H1 (cell line): ENCODE measurements at regions not wholly inside any gene's neighbourhood (a gene's known extent, or its start where the extent isn't known, plus 50 kb on each side); places are given as distances from the start of the nearest gene placed in this dataset.

Source experiments
- CTCF ChIA-PET: fragments of 300-600 bp; sonication (Branson Sonifier 250); formaldehyde crosslinking; loops from one replicate; lab custom pipeline; 2021; ENCODE audit not compliant: partially characterized antibody; lab: Charles Lee
- POLR2A ChIA-PET: fragments of 300-600 bp; sonication (Branson Sonifier 250); formaldehyde crosslinking; loops from one replicate; lab custom pipeline; 2021; ENCODE audit warnings: inconsistent platforms; ENCODE audit not compliant: partially characterized antibody; lab: Charles Lee
- DNase-seq, 2 experiments: peaks; one replicate each; pipeline versions ENCODE4 v3.0.0 to v3.0.0-alpha.2; 2010 to 2022; ENCODE audit warnings: low spot score in 2 of 2, low read depth in 1 of 2, mixed read lengths in 1 of 2
- FAIRE-seq: peaks from 2 replicates; lab custom pipeline; 2011; peaks lifted over from hg19 to GRCh38; lab: Jason Lieb, UNC
- H2AFZ ChIP-seq: 2 replicates; pipeline ENCODE4 v1.8.1; 2012; ENCODE audit warnings: low read length, inconsistent platforms
- H2AK5ac ChIP-seq: 2 replicates; pipeline ENCODE4 v1.6.1; 2013; ENCODE audit warnings: low read depth, low read length
- H2BK120ac ChIP-seq: replicated peaks from 2 replicates; pipeline ENCODE3; 2013; ENCODE audit warnings: low read depth, low read length, inconsistent platforms
- H2BK12ac ChIP-seq: 2 replicates; pipeline ENCODE4 v1.6.1; 2013; ENCODE audit warnings: low read depth, low read length
- H2BK15ac ChIP-seq: 2 replicates; pipeline ENCODE4 v1.6.1; 2013; ENCODE audit warnings: low read length
- H2BK20ac ChIP-seq: 2 replicates; pipeline ENCODE4 v1.6.1; 2013; ENCODE audit warnings: low read length
- H2BK5ac ChIP-seq: 2 replicates; pipeline ENCODE4 v1.6.1; 2013; ENCODE audit warnings: low read depth, low read length
- H3K14ac ChIP-seq: 2 replicates; pipeline ENCODE4 v1.6.1; 2013; ENCODE audit warnings: inconsistent platforms; ENCODE audit not compliant: insufficient read length
- H3K18ac ChIP-seq: 2 replicates; pipeline ENCODE4 v1.6.1; 2013; ENCODE audit warnings: low read length; ENCODE audit errors: extremely low read depth
- H3K23ac ChIP-seq: 2 replicates; pipeline ENCODE4 v1.6.1; 2013; ENCODE audit warnings: inconsistent platforms; ENCODE audit not compliant: insufficient read length
- H3K23me2 ChIP-seq: 2 replicates; pipeline ENCODE4 v1.6.1; 2013; ENCODE audit warnings: low read depth, low read length
- H3K27ac ChIP-seq: 2 replicates; pipeline ENCODE4 v1.6.1; 2011; ENCODE audit warnings: low read depth, low read length, inconsistent platforms
- H3K27me3 ChIP-seq, 4 experiments: replicated peaks in 1 of 4; 1 replicate in 1 of 4; 2 replicates in 3 of 4; pipeline versions ENCODE4 v1.6.1 to v1.8.1; 2011 to 2013; ENCODE audit warnings: low read length in 3 of 4, mild to moderate bottlenecking in 3 of 4, inconsistent platforms in 2 of 4, mixed read lengths in 2 of 4, moderate library complexity in 1 of 4; ENCODE audit not compliant: control insufficient read depth in 3 of 4, insufficient read depth in 3 of 4; ENCODE audit errors: extremely low read depth in 1 of 4
- H3K36me3 ChIP-seq, 4 experiments: 2 replicates each; pipeline versions ENCODE4 v1.6.1 to v1.8.1; 2011 to 2013; ENCODE audit warnings: mild to moderate bottlenecking in 4 of 4, low read length in 3 of 4, moderate library complexity in 2 of 4, control low read depth in 1 of 4, inconsistent platforms in 1 of 4; ENCODE audit not compliant: insufficient read depth in 4 of 4, control insufficient read depth in 2 of 4
- H3K4ac ChIP-seq: replicated peaks from 2 replicates; pipeline ENCODE3; 2013; ENCODE audit warnings: low read length, low read depth, mixed read lengths, inconsistent platforms; ENCODE audit not compliant: insufficient read length
- H3K4me1 ChIP-seq, 4 experiments: replicated peaks in 1 of 4; 1 replicate in 1 of 4; 2 replicates in 3 of 4; pipeline versions ENCODE4 v1.6.1 to v1.8.1; 2011 to 2013; ENCODE audit warnings: low read length in 3 of 4, inconsistent platforms in 2 of 4, mixed read lengths in 1 of 4; ENCODE audit not compliant: insufficient read depth in 4 of 4, control insufficient read depth in 3 of 4
- H3K4me2 ChIP-seq, 2 experiments: 2 replicates each; pipeline versions ENCODE4 v1.6.1 to v1.8.1; 2011 to 2013; ENCODE audit warnings: low read depth in 2 of 2, low read length in 2 of 2, control low read depth in 1 of 2, inconsistent platforms in 1 of 2, mild to moderate bottlenecking in 1 of 2; ENCODE audit not compliant: insufficient read depth in 1 of 2
- H3K4me3 ChIP-seq, 4 experiments: fragments of 200-600, 300-600 bp in 1 of 4; sonication (generic), shearing (Covaris generic), sonication (Bioruptor Twin) in 1 of 4; 2 replicates each; pipeline versions ENCODE4 v1.5.1 to v1.8.1; 2011 to 2016; ENCODE audit warnings: low read length in 4 of 4, low read depth in 3 of 4, control low read depth in 2 of 4, inconsistent platforms in 2 of 4, mild to moderate bottlenecking in 2 of 4, mixed read lengths in 1 of 4, moderate library complexity in 1 of 4; ENCODE audit not compliant: insufficient read depth in 2 of 4; ENCODE audit errors: extremely low read depth in 1 of 4
- H3K56ac ChIP-seq: replicated peaks from 2 replicates; pipeline ENCODE3; 2013; ENCODE audit warnings: low read depth, mild to moderate bottlenecking, mixed read lengths, low read length, inconsistent platforms; ENCODE audit not compliant: insufficient read length
- H3K79me1 ChIP-seq: 2 replicates; pipeline ENCODE4 v1.6.1; 2013; ENCODE audit warnings: low read depth, low read length, control low read depth
- H3K79me2 ChIP-seq, 2 experiments: 2 replicates each; pipeline versions ENCODE4 v1.6.1 to v1.8.1; 2012 to 2013; ENCODE audit warnings: low read length in 2 of 2, mild to moderate bottlenecking in 2 of 2, inconsistent platforms in 1 of 2; ENCODE audit not compliant: insufficient read depth in 2 of 2, control insufficient read depth in 1 of 2
- H3K9ac ChIP-seq, 4 experiments: replicated peaks in 1 of 4; 1 replicate in 1 of 4; 2 replicates in 3 of 4; pipeline versions ENCODE4 v1.6.1 to v1.8.1; 2011 to 2013; ENCODE audit warnings: low read depth in 3 of 4, low read length in 3 of 4, control low read depth in 2 of 4, mild to moderate bottlenecking in 2 of 4, moderate library complexity in 2 of 4, inconsistent platforms in 1 of 4; ENCODE audit errors: extremely low read depth in 1 of 4
- H3K9me3 ChIP-seq, 2 experiments: 2 replicates each; pipeline versions ENCODE4 v1.6.1 to v1.8.1; 2012 to 2013; ENCODE audit warnings: mild to moderate bottlenecking in 2 of 2, moderate library complexity in 2 of 2, control low read depth in 1 of 2, inconsistent platforms in 1 of 2, low read depth in 1 of 2, low read length in 1 of 2, mixed read lengths in 1 of 2; ENCODE audit not compliant: insufficient read depth in 2 of 2
- H4K20me1 ChIP-seq, 2 experiments: replicated peaks in 1 of 2; 2 replicates each; pipeline versions ENCODE3 to v1.8.1; 2011 to 2013; ENCODE audit warnings: inconsistent platforms in 2 of 2, low read length in 2 of 2, mild to moderate bottlenecking in 1 of 2; ENCODE audit not compliant: insufficient read depth in 2 of 2, control insufficient read depth in 1 of 2
- H4K5ac ChIP-seq: 2 replicates; pipeline ENCODE4 v1.6.1; 2013; ENCODE audit warnings: low read length, low read depth, mixed read lengths, inconsistent platforms; ENCODE audit not compliant: insufficient read length
- H4K8ac ChIP-seq: 2 replicates; pipeline ENCODE4 v1.8.0; 2013; ENCODE audit warnings: mild to moderate bottlenecking, moderate library complexity, low read length, inconsistent platforms; ENCODE audit not compliant: insufficient read depth; ENCODE audit errors: extremely low read depth
- H4K91ac ChIP-seq: replicated peaks from 2 replicates; pipeline ENCODE3; 2013; ENCODE audit warnings: low read length, mixed read lengths, inconsistent platforms; ENCODE audit not compliant: insufficient read length
- KDM4A ChIP-seq: IDR thresholded peaks from one replicate; pipeline ENCODE4 v1.7.1; 2012; ENCODE audit warnings: low read depth, mild to moderate bottlenecking, moderate library complexity, low read length, inconsistent platforms; ENCODE audit not compliant: severe bottlenecking
- MAFK ChIP-seq: IDR thresholded peaks from 2 replicates; pipeline ENCODE4 v1.6.1; 2012; ENCODE audit warnings: low read depth, mild to moderate bottlenecking, improper control_type of control experiment, low read length
- MAX ChIP-seq: IDR thresholded peaks from 2 replicates; pipeline ENCODE4 v1.6.1; 2012; ENCODE audit warnings: inconsistent platforms
- ZNF274 ChIP-seq: IDR thresholded peaks from 2 replicates; pipeline ENCODE4 v1.7.0; 2012; ENCODE audit warnings: low read length, borderline replicate concordance; ENCODE audit errors: extremely low read depth
- WGBS, 2 experiments: shearing (Covaris generic) in 1 of 2; methylation state at CpG; one replicate each; pipeline versions ENCODE4 v1.1.6 to v1.1.7; 2013 to 2015; ENCODE audit warnings: low lambda C conversion rate in 2 of 2, mixed read lengths in 2 of 2, inconsistent platforms in 1 of 2, low coverage in 1 of 2, missing lambda C conversion rate in 1 of 2; ENCODE audit not compliant: insufficient replicate concordance in 2 of 2, insufficient coverage in 1 of 2, insufficient read length in 1 of 2; ENCODE audit errors: extremely low coverage in 1 of 2, missing lambda C conversion rate in 1 of 2; 5-methylcytosine and 5-hydroxymethylcytosine counted together

GRCh38 chr11:76265771-76266241 lies 59.5 kb upstream of the WNT11 start:
- Histone ChIP-seq H3K14ac (no peak overlapping the region), H3K4me2 (no peak overlapping the region), H2BK20ac (no peak overlapping the region), H3K79me1 (no peaks in the 10 kb centered on the region), H3K9ac (no peak overlapping the region), H3K4ac (no peak overlapping the region), H3K4me3 (no peak overlapping the region), H3K9me3 (no peaks in the 10 kb centered on the region), H2BK5ac (no peak overlapping the region), H3K79me2 (no peaks in the 10 kb centered on the region), H3K56ac (no peak overlapping the region), H4K5ac (no peak overlapping the region), H2AFZ (no peak overlapping the region), H3K27me3 (no peaks in the 10 kb centered on the region), H2BK12ac (no peak overlapping the region), H2BK15ac (no peak overlapping the region), H2BK120ac (no peak overlapping the region), H4K91ac (no peak overlapping the region), H2AK5ac (no peak overlapping the region), H3K23ac (no peak overlapping the region), H3K18ac (no peak overlapping the region), H4K20me1 (no peaks in the 10 kb centered on the region), H3K4me1 (no peaks in the 10 kb centered on the region), H3K23me2 (peaks cover 6% of the 10 kb centered on the region; the same call in 1 of the 2 replicates)
- 82% methylated on average over 4 of the region's 4 CpGs; no CpG with 5 or more reads in 1 of the 2 experiments for WGBS, 2 experiments
- CTCF ChIA-PET: interaction anchor here (0.7 to 2.9 kb wide), 6 partner anchors 18 to 680 kb away, joined by 3 to 8 read pairs (median 4); no protein-coding TSS in a partner anchor
- TF ChIP-seq MAX: no peak
- TF ChIP-seq KDM4A: no peak
- no peak for TF ChIP-seq MAFK
- no peak for TF ChIP-seq ZNF274
- TF ChIP-seq, all 59 proteins: peak for 0
- Histone ChIP-seq H4K8ac (no peak overlapping the region), H3K36me3 (no peaks in the 10 kb centered on the region), H3K27ac (no peak overlapping the region)
- DNase-seq (no peak), FAIRE-seq (no peak)
- POLR2A ChIA-PET: no interaction called here
